HFF-Myc (cell line): ENCODE measurements at regions not wholly inside any gene's neighbourhood (a gene's known extent, or its start where the extent isn't known, plus 50 kb on each side); places are given as distances from the start of the nearest gene placed in this dataset.

ENCODE experiments used
- DNase-seq: peaks from one replicate; pipeline ENCODE4 v3.0.0-alpha.2; 2011; ENCODE audit warnings: low read depth; ENCODE audit errors: extremely low read depth
- H3K4me3 ChIP-seq: replicated peaks from 2 replicates; pipeline ENCODE4 v1.5.1; 2011; ENCODE audit warnings: low read depth, mild to moderate bottlenecking, control low read depth, low read length
- CTCF ChIP-seq: IDR thresholded peaks from 2 replicates; pipeline ENCODE4 v1.5.1; 2012; ENCODE audit warnings: mild to moderate bottlenecking, low read depth, low read length, control low read depth; ENCODE audit errors: missing control alignments

GRCh38 chr14:85041618-85042017 lies 488.3 kb upstream of the FLRT2 start:
- H3K4me3 ChIP-seq = no peak overlapping the region
- DNase-seq = no peak
- TF ChIP-seq CTCF = no peak

- no peak overlapping the region for H3K4me3 ChIP-seq
- no peak for TF ChIP-seq CTCF
- no peak for DNase-seq
Observed at GRCh38 chr14:85042301-85042700, 487.6 kb upstream of the FLRT2 start.

GRCh38 chr14:85050180-85050579 lies 479.8 kb upstream of the FLRT2 start:
- no peak for TF ChIP-seq CTCF
- H3K4me3 ChIP-seq = no peak overlapping the region
- DNase-seq = no peak

- no peak overlapping the region for H3K4me3 ChIP-seq
- no peak for TF ChIP-seq CTCF
- no peak for DNase-seq
Observed at GRCh38 chr14:85052646-85053045, 477.3 kb upstream of the FLRT2 start.

- TF ChIP-seq CTCF = no peak
- DNase-seq = no peak
- H3K4me3 ChIP-seq = no peak overlapping the region
Observed at GRCh38 chr14:85054178-85054577, 475.8 kb upstream of the FLRT2 start.

- DNase-seq = no peak
- no peak overlapping the region for H3K4me3 ChIP-seq
- TF ChIP-seq CTCF = no peak
Observed at GRCh38 chr14:85056267-85056666, 473.7 kb upstream of the FLRT2 start.

- no peak for TF ChIP-seq CTCF
Observed at GRCh38 chr14:85057221-85057620, 472.7 kb upstream of the FLRT2 start.

More at GRCh38 chr14:85057221-85057620, 472.7 kb upstream of the FLRT2 start:
- DNase-seq = no peak
- no peak overlapping the region for H3K4me3 ChIP-seq
